ENCODE measurements at regions not wholly inside any gene's neighbourhood (a gene's known extent, or its start where the extent isn't known, plus 50 kb on each side); places are given as distances from the start of the nearest gene placed in this dataset.

DNA sequence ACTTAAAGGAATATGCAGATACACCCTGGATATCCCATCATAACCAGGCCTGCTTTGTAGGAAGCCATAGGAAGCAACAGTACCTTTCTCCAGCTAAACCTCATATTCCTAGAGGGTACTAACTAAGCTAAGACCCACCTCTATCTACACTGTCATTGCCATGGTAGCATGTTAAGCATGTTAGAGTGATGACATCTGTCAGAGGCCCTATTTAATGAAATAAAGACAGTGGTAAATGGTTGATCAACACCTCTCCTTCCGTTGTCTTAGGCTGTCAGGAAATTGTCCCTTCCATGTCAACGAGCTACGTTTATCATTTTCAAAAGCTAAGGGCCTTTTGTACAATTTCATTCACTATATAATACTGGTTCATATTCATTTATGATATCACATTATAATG is 251.1 kb upstream of the PSMD7 start:
- no peaks in the 10 kb centered on the region for H3K36me3 ChIP-seq (ENCODE audit: control insufficient read depth, insufficient read depth, low read length)
- no peaks in the 10 kb centered on the region for H3K79me2 ChIP-seq
- H3K9ac ChIP-seq: no peak overlapping the region
- no peaks in the 10 kb centered on the region for H3K9me3 ChIP-seq (ENCODE audit: control insufficient read depth, low read length)
- no peak overlapping the region for H3K4me3 ChIP-seq (ENCODE audit: low read depth, low read length)
- H3K4me2 ChIP-seq (ENCODE audit: low read length): no peak overlapping the region
- no peak overlapping the region for H2AFZ ChIP-seq
- H3K27me3 ChIP-seq (ENCODE audit: control insufficient read depth, insufficient read depth, low read length): no peaks in the 10 kb centered on the region
- TF ChIP-seq, protein P1, sequence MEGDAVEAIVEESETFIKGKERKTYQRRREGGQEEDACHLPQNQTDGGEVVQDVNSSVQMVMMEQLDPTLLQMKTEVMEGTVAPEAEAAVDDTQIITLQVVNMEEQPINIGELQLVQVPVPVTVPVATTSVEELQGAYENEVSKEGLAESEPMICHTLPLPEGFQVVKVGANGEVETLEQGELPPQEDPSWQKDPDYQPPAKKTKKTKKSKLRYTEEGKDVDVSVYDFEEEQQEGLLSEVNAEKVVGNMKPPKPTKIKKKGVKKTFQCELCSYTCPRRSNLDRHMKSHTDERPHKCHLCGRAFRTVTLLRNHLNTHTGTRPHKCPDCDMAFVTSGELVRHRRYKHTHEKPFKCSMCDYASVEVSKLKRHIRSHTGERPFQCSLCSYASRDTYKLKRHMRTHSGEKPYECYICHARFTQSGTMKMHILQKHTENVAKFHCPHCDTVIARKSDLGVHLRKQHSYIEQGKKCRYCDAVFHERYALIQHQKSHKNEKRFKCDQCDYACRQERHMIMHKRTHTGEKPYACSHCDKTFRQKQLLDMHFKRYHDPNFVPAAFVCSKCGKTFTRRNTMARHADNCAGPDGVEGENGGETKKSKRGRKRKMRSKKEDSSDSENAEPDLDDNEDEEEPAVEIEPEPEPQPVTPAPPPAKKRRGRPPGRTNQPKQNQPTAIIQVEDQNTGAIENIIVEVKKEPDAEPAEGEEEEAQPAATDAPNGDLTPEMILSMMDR (IDR thresholded peaks at IDR 0.05): no peak
- no peak overlapping the region for H3K27ac ChIP-seq
- H3K4me1 ChIP-seq: no peaks in the 10 kb centered on the region

DNA sequence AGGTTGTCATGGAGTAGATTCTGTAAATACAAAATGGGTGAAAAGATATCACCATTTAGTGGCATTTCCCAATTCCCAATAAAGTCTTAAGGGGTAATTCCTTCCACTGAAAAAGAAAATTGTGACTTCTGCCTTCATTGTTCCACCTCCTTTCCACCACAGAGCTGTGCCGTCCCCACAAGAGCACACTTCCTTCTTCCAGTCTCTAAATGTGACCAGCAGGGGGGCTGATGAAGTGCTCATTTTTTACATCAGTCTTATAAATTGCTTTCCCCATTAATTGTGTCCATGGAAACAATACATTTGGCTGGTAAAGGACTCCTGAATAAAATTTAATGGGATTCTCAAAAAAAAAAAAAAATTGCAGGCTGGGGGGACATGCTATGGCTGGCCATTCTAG is 260.8 kb upstream of the PSMD7 start:
- H3K27ac ChIP-seq: no peak overlapping the region
- H3K9ac ChIP-seq: no peak overlapping the region
- H3K4me1 ChIP-seq: no peaks in the 10 kb centered on the region
- no peak overlapping the region for H2AFZ ChIP-seq
- TF ChIP-seq, protein P1 (IDR thresholded peaks at IDR 0.05): no peak
- H3K4me3 ChIP-seq (ENCODE audit: low read depth, low read length): no peak overlapping the region
- H3K9me3 ChIP-seq (ENCODE audit: control insufficient read depth, low read length): no peaks in the 10 kb centered on the region
- no peaks in the 10 kb centered on the region for H3K27me3 ChIP-seq (ENCODE audit: control insufficient read depth, insufficient read depth, low read length)
- no peaks in the 10 kb centered on the region for H3K79me2 ChIP-seq
- no peak overlapping the region for H3K4me2 ChIP-seq (ENCODE audit: low read length)
- H3K36me3 ChIP-seq (ENCODE audit: control insufficient read depth, insufficient read depth, low read length): no peaks in the 10 kb centered on the region

DNA sequence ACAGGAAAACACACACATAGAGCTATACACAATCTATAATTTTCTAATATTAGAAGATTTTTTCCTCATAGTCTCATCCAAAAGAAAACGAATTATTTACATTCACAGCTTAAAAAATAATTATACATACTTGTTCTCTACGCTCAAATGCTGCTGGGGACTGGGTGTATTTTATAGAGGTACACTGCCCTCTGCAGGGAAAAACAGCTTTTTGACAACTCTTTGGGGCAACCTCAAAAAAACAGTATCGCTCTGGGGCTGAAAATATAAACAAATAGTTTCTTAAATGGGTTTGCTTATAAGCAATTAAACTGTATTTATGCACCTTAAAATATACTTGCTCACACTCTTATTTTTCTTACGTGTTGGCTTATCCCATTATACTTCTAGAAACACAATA is 261.8 kb upstream of the PSMD7 start:
- Histone ChIP-seq H3K4me1 (no peaks in the 10 kb centered on the region), H3K4me2 (ENCODE audit: low read length) (no peak overlapping the region), H3K27ac (no peak overlapping the region), H3K4me3 (ENCODE audit: low read depth, low read length) (no peak overlapping the region), H3K9ac (no peak overlapping the region), H2AFZ (no peak overlapping the region), H3K79me2 (no peaks in the 10 kb centered on the region), H3K36me3 (ENCODE audit: control insufficient read depth, insufficient read depth, low read length) (no peaks in the 10 kb centered on the region), H3K9me3 (ENCODE audit: control insufficient read depth, low read length) (no peaks in the 10 kb centered on the region), H3K27me3 (ENCODE audit: control insufficient read depth, insufficient read depth, low read length) (no peaks in the 10 kb centered on the region)
- TF ChIP-seq, protein P1 (IDR thresholded peaks at IDR 0.05): no peak

DNA sequence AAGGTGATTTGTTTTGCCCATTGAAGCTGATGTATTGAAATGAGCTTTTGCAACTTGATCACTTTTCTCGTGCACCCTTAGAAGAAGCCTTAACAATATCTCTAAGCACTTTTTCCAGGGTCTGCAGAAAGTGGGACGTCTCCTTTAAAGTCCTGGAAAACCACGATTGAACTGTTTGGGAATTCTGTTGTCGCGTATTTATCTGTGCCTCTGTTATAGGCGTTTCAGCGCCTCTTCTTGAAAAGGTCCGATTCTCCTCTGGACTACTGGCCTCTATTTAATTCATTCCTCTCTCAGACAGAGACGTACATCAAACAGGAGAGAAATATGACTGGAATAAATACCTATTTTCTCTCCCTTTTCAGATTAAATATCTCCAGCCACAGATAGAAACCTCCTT is 262.4 kb upstream of the PSMD7 start:
- Histone ChIP-seq H2AFZ (no peak overlapping the region), H3K27me3 (ENCODE audit: control insufficient read depth, insufficient read depth, low read length) (no peaks in the 10 kb centered on the region), H3K9me3 (ENCODE audit: control insufficient read depth, low read length) (no peaks in the 10 kb centered on the region), H3K4me2 (ENCODE audit: low read length) (no peak overlapping the region), H3K27ac (no peak overlapping the region), H3K4me3 (ENCODE audit: low read depth, low read length) (no peak overlapping the region), H3K79me2 (no peaks in the 10 kb centered on the region), H3K4me1 (no peaks in the 10 kb centered on the region), H3K36me3 (ENCODE audit: control insufficient read depth, insufficient read depth, low read length) (no peaks in the 10 kb centered on the region), H3K9ac (no peak overlapping the region)
- TF ChIP-seq, protein P1 (IDR thresholded peaks at IDR 0.05): no peak

DNA sequence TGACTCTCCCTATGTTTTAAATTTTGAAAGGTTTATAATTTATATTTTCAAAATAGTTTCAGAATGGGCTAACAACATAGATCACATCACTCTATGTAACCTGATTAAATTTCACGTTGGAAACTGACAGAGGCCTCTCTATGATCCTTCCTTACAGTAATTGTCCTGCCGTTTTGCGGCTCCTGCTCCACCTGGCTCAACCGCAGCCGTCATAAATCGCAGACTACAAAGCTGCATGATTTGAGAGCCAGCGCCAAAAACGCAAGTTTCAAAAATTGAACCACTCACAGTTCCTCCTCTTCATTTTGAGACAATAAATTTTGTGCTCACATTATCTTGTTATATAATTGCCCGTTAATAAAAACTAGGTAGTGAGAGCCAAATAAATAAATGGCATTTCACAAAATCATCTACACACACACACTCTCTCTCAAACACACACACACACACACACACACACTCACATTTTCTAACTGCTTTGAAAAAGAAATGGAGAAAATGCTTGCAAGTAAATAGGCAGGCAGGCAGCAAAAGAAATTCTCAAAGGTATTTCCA is 263.1 kb upstream of the PSMD7 start:
- no peak overlapping the region for H3K9ac ChIP-seq

More for the DNA sequence above, 263.1 kb upstream of the PSMD7 start:
- TF ChIP-seq, protein P1 (IDR thresholded peaks at IDR 0.05): no peak
- H2AFZ ChIP-seq: no peak overlapping the region
- H3K27me3 ChIP-seq (ENCODE audit: control insufficient read depth, insufficient read depth, low read length): no peaks in the 10 kb centered on the region
- no peaks in the 10 kb centered on the region for H3K36me3 ChIP-seq (ENCODE audit: control insufficient read depth, insufficient read depth, low read length)
- H3K9me3 ChIP-seq (ENCODE audit: control insufficient read depth, low read length): no peaks in the 10 kb centered on the region
- no peak overlapping the region for H3K4me2 ChIP-seq (ENCODE audit: low read length)
- no peaks in the 10 kb centered on the region for H3K79me2 ChIP-seq
- H3K4me3 ChIP-seq (ENCODE audit: low read depth, low read length): no peak overlapping the region
- H3K4me1 ChIP-seq: no peaks in the 10 kb centered on the region
- H3K27ac ChIP-seq: no peak overlapping the region
